ENCODE measurements at regions not wholly inside any gene's neighbourhood (a gene's known extent, or its start where the extent isn't known, plus 50 kb on each side); places are given as distances from the start of the nearest gene placed in this dataset.

DNA sequence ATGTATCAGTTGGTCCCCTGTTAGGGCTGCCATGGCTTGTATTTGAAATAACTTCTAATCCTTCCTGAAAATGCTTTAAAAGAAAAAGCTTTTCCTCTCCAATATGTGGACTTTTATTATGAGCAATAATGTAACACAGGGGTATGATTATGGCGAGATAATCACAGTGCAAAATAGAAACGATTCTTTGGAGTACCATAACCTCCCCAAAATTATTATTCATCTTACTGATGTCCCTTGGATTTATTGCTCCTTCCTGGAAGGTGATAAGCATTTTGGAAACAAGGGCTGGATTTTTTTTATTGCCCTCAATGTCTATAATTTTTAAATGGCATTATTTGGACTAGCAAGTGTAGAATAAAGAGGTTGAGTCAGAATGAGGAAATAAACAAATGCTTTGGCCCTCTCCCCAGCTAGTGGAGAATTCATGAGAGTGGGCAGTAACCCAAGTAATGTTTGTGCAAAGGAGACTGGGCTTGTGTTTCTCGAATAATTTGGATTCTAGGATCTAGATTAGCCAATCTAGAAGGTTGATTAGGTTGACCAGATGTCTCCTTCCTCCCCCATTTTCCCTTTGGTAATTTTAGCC is 403.9 kb upstream of the CELF2 start:
- H3K4me3 ChIP-seq (ENCODE audit: low read length) = no peak overlapping the region
- no peak for TF ChIP-seq ZNF274 (IDR thresholded peaks at IDR 0.05; ENCODE audit: low read depth, low read length)

DNA sequence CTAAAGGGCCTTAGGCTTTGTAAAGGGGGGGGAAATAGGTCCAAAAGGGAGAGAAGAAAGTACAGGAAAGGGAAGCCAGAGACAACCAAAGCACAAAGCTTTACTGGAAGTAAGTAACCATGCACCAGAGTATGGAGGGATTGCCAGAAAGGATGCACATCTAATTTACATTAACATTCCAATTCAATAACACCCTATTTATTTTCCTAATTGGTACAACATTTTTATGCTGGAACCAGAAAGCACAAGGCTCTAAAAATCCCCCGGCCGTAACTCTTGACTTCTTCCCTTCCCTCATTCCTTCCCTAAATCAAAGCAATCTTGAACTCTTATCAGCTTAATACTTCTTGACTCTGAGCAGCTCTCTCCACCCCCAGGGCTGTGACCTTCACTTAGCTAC is 400.0 kb upstream of the CELF2 start:
- no peak overlapping the region for H3K4me3 ChIP-seq (ENCODE audit: low read length)
- TF ChIP-seq ZNF274 (IDR thresholded peaks at IDR 0.05; ENCODE audit: low read depth, low read length) = no peak

GRCh38 chr10:10618139-10618538 is 399.5 kb upstream of the CELF2 start:
- H3K4me3 ChIP-seq (ENCODE audit: low read length) = no peak overlapping the region
- no peak for TF ChIP-seq ZNF274 (IDR thresholded peaks at IDR 0.05; ENCODE audit: low read depth, low read length)

GRCh38 chr10:10623958-10624566 is 393.6 kb upstream of the CELF2 start:
- TF ChIP-seq ZNF274 (IDR thresholded peaks at IDR 0.05; ENCODE audit: low read depth, low read length) = no peak
- H3K4me3 ChIP-seq (ENCODE audit: low read length) = no peak overlapping the region

GRCh38 chr10:10624567-10624962 is 393.1 kb upstream of the CELF2 start:
- no peak overlapping the region for H3K4me3 ChIP-seq (ENCODE audit: low read length)
- TF ChIP-seq ZNF274 (IDR thresholded peaks at IDR 0.05; ENCODE audit: low read depth, low read length) = no peak

DNA sequence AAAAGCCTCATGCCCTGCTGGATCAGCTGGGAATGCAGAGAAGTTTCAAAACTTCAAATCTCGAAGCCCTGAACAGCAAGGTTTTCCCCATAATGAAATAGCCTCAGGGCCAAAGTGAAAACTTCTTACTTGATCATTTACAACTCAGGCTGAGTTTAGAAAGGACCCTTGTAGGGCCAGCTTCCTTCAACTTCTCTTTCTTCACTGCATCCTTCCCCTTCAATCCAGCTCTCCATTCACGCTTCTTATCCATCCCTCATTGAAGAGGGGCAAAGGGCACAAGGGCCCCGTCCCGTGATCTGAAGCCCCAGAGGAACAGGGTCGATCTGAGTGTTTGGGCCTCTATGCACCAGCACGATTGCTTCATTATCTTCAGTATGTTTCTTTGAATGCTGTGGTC is 392.2 kb upstream of the CELF2 start:
- no peak for TF ChIP-seq ZNF274 (IDR thresholded peaks at IDR 0.05; ENCODE audit: low read depth, low read length)
- H3K4me3 ChIP-seq (ENCODE audit: low read length) = no peak overlapping the region; the same call in 1 of the 2 replicates

DNA sequence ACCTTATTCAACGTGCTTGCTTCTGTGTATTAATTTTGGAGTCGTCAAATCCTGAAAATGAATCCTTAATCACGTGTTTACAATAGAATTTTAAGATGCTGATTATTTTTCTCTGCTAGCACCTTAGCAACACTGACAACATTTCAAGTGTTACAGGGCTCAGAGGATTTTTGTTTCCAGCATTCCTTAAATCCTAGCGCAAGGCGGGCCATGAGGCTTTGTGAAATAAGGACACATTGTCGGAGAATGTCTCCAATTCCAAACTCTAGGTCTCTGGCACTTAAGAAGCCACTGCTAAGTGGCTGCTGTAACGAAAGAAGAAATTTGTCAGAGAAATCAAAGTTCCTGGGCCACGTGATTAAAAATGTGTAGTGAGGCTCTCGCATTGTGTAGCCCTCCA is 390.9 kb upstream of the CELF2 start:
- TF ChIP-seq ZNF274 (IDR thresholded peaks at IDR 0.05; ENCODE audit: low read depth, low read length) = no peak
- H3K4me3 ChIP-seq (ENCODE audit: low read length) = no peak overlapping the region

- no peak overlapping the region for H3K4me3 ChIP-seq (ENCODE audit: low read length)
- no peak for TF ChIP-seq ZNF274 (IDR thresholded peaks at IDR 0.05; ENCODE audit: low read depth, low read length)
These were observed 390.3 kb upstream of the CELF2 start for GRCh38 chr10:10627414-10627813.

DNA sequence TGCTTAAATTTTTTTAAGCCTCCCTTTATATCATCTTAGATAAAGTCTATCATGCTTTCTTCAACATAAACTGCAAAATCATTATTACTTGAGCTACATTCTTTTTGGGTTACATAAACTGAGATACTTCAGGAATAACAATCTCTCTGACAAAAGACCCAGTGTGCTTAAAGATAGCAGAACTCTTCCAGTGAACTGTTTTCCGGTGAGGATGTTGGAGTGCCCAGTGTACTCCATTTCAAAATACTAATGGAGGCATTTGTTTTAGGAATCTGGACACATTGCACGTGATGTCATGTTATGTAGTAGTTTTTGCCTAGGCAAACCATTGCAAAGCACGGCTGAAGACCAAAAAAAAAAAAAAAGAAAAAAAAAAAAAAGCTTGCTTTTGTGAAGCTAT is 388.2 kb upstream of the CELF2 start:
- TF ChIP-seq ZNF274 (IDR thresholded peaks at IDR 0.05; ENCODE audit: low read depth, low read length) = no peak
- H3K4me3 ChIP-seq (ENCODE audit: low read length) = no peak overlapping the region

- no peak overlapping the region for H3K4me3 ChIP-seq (ENCODE audit: low read length)
- no peak for TF ChIP-seq ZNF274 (IDR thresholded peaks at IDR 0.05; ENCODE audit: low read depth, low read length)
These were observed 387.4 kb upstream of the CELF2 start for GRCh38 chr10:10630281-10630680.

DNA sequence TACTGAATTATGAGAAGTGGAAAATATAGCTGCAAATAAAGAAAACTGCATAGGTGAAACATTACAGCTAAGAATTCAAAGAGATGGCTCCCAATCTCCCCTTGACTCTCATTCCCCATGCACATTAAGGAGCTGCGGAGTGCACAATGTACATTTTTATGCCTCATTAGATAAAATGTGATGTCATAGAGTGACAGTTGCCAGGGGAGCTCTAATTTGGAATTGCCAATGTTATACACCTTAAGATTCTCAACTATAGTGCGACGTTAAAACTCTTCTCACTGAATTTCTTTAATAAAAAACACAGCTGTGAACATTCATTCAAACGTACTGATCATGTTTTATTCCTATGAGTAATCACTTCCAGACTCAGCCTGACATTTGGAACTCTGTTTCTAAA is 386.9 kb upstream of the CELF2 start:
- TF ChIP-seq ZNF274 (IDR thresholded peaks at IDR 0.05; ENCODE audit: low read depth, low read length) = no peak
- no peak overlapping the region for H3K4me3 ChIP-seq (ENCODE audit: low read length)

DNA sequence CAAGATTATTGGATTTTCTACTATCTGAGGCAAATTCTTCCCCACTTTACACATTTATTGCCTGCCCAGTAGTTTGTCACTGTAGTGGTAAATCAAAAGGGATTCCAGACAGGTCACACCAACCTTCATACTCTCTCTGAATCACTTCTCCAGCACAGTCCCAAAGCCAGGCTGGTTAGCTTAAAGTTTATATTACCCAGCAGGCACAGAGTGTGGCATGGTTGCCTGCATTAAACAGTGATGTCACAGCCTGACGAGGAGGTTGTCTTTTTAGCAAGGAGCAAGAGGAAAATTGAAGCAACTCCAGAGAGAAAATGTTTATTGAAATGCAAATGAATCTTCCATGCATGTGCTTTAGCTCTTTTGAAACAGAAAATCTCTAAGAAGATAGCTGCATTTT is 375.5 kb upstream of the CELF2 start:
- TF ChIP-seq ZNF274 (IDR thresholded peaks at IDR 0.05; ENCODE audit: low read depth, low read length) = no peak
- H3K4me3 ChIP-seq (ENCODE audit: low read length) = no peak overlapping the region

DNA sequence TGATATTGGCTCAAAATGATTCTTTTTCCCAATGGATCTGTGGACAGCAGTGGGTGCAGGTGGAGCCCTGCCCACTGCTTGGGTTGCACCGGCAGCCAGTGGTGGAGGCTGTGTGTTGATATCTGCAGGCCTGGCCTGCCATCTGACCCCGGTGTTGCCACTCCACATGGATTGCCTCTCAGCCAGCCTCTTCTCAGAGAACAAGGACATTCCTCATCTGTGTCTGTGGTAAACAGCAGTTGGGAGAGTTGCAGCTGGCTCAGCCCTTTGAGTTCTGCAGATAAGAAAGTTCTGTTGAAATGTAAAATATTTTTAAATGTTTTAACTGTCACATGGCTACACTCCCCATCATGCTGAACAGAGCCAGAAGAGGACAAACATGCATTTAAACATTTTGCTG is 374.9 kb upstream of the CELF2 start:
- no peak overlapping the region for H3K4me3 ChIP-seq (ENCODE audit: low read length)
- no peak for TF ChIP-seq ZNF274 (IDR thresholded peaks at IDR 0.05; ENCODE audit: low read depth, low read length)

- no peak overlapping the region for H3K4me3 ChIP-seq (ENCODE audit: low read length)
- no peak for TF ChIP-seq ZNF274 (IDR thresholded peaks at IDR 0.05; ENCODE audit: low read depth, low read length)
These were observed 373.5 kb upstream of the CELF2 start for GRCh38 chr10:10644008-10644646.

GRCh38 chr10:10644676-10645385 is 372.8 kb upstream of the CELF2 start:
- H3K4me3 ChIP-seq (ENCODE audit: low read length) = no peak overlapping the region

More at GRCh38 chr10:10644676-10645385, 372.8 kb upstream of the CELF2 start:
- TF ChIP-seq ZNF274 (IDR thresholded peaks at IDR 0.05; ENCODE audit: low read depth, low read length) = no peak

Data from GM08714 (cell line).